HepG2 (cell line): ENCODE measurements at regions not wholly inside any gene's neighbourhood (a gene's known extent, or its start where the extent isn't known, plus 50 kb on each side); places are given as distances from the start of the nearest gene placed in this dataset.

Source experiments
- ATAC-seq: fragments of 200-7000 bp; cut with Tn5 transposase; 3 replicates; pipeline ENCODE4 v1.9.1; 2020; ENCODE audit warnings: mild to moderate bottlenecking, moderate library complexity
- BruUV-seq: library from RNA; stranded (reverse); fragments of 400-500 nt; replicated peaks from 2 replicates; lab custom pipeline; 2021; lab: Mats Ljungman, UMichigan
- CTCF ChIA-PET: fragments of 300-600 bp; formaldehyde crosslinking; extraction: SDS; loops from one replicate; lab custom pipeline; 2021; ENCODE audit warnings: low total read pairs, inconsistent platforms, low intra/inter-chr PET ratio; lab: Yijun Ruan, JAX
- POLR2A ChIA-PET: fragments of 350-600 bp; sonication (Branson Sonifier 250); formaldehyde crosslinking; loops from one replicate; lab custom pipeline; 2020; ENCODE audit warnings: antibody characterized with exemption, inconsistent platforms; lab: Yijun Ruan, JAX
- DNase-seq: peaks from one replicate; pipeline ENCODE4 v3.0.0-alpha.2; 2015; ENCODE audit warnings: low spot score
- FAIRE-seq: peaks from 3 replicates; lab custom pipeline; 2011; peaks lifted over from hg19 to GRCh38; lab: Jason Lieb, UNC
- H2AFZ ChIP-seq: one replicate; pipeline ENCODE4 v1.6.1; 2011; ENCODE audit warnings: low read length, inconsistent platforms
- H3K27ac ChIP-seq: fragments of 300-600 bp; 3 replicates; pipeline ENCODE4 v1.8.0; 2011; ENCODE audit warnings: mixed run types, mild to moderate bottlenecking, mixed read lengths, low read length, inconsistent platforms; ENCODE audit not compliant: insufficient read depth; ENCODE audit errors: extremely low read length
- H3K27me3 ChIP-seq, 2 experiments: fragments of 200-600 bp in 1 of 2; 2 replicates in 1 of 2; 3 replicates in 1 of 2; pipeline versions ENCODE4 v1.6.0 to v1.8.0; 2011; ENCODE audit warnings: low read length in 2 of 2, mild to moderate bottlenecking in 2 of 2, moderate library complexity in 2 of 2, inconsistent platforms in 1 of 2; ENCODE audit not compliant: insufficient read depth in 2 of 2, control insufficient read depth in 1 of 2
- H3K36me3 ChIP-seq, 2 experiments: fragments of 200-600 bp in 1 of 2; replicated peaks in 1 of 2; 2 replicates in 1 of 2; 3 replicates in 1 of 2; pipeline versions ENCODE4 v1.5.1 to v1.8.0; 2011; ENCODE audit warnings: low read length in 2 of 2, inconsistent platforms in 1 of 2; ENCODE audit not compliant: insufficient read depth in 2 of 2, control insufficient read depth in 1 of 2
- H3K4me1 ChIP-seq: 2 replicates; pipeline ENCODE4 v1.5.1; 2012; ENCODE audit warnings: low read length, inconsistent platforms; ENCODE audit not compliant: insufficient read depth
- H3K4me2 ChIP-seq: 2 replicates; pipeline ENCODE4 v1.6.0; 2011; ENCODE audit warnings: low read depth, low read length, inconsistent platforms
- H3K4me3 ChIP-seq, 3 experiments: fragments of 200-600 bp in 1 of 3; sonication (generic), shearing (Covaris generic) in 1 of 3; replicated peaks in 1 of 3; 2 replicates each; pipeline ENCODE4 v1.5.1; 2011 to 2016; ENCODE audit warnings: low read length in 3 of 3, inconsistent platforms in 2 of 3, low read depth in 2 of 3, mild to moderate bottlenecking in 2 of 3, control low read depth in 1 of 3, mixed read lengths in 1 of 3; ENCODE audit not compliant: insufficient read depth in 1 of 3
- H3K79me2 ChIP-seq: one replicate; pipeline ENCODE4 v1.6.1; 2011; ENCODE audit warnings: low read length, inconsistent platforms; ENCODE audit not compliant: insufficient read depth
- H3K9ac ChIP-seq: 2 replicates; pipeline ENCODE4 v1.6.0; 2011; ENCODE audit warnings: mild to moderate bottlenecking, low read depth, low read length, inconsistent platforms; ENCODE audit not compliant: insufficient read depth
- H3K9me3 ChIP-seq: 2 replicates; pipeline ENCODE4 v1.5.1; 2012; ENCODE audit warnings: mild to moderate bottlenecking, low read length
- H4K20me1 ChIP-seq: 2 replicates; pipeline ENCODE4 v1.6.0; 2011; ENCODE audit warnings: inconsistent platforms, mild to moderate bottlenecking, low read length, moderate library complexity; ENCODE audit not compliant: insufficient read depth
- FOXP1 ChIP-seq, 2 experiments: fragments of 450-650 bp in 1 of 2; IDR thresholded peaks; 2 replicates each; pipeline ENCODE4 v1.6.1; 2017 to 2018; ENCODE audit warnings: antibody characterized with exemption in 1 of 2
- HOXA3 ChIP-seq: sonication (generic); formaldehyde crosslinking; IDR thresholded peaks from 2 replicates; pipeline ENCODE4 v1.5.0; 2020; ENCODE audit warnings: missing genetic modification reagents
- NCOA2 ChIP-seq: sonication (generic); formaldehyde crosslinking; IDR thresholded peaks from 2 replicates; pipeline ENCODE4 v1.8.0; 2022; ENCODE audit warnings: inconsistent platforms
- SOX13 ChIP-seq, 3 experiments: fragments of 450-650 bp in 1 of 3; sonication (generic) in 1 of 3; formaldehyde crosslinking in 1 of 3; IDR thresholded peaks in 2 of 3; conservative IDR thresholded peaks in 1 of 3; 2 replicates each; pipeline versions ENCODE4 v1.5.0 to v1.6.1; 2016 to 2020; ENCODE audit warnings: antibody characterized with exemption in 1 of 3, mild to moderate bottlenecking in 1 of 3, missing compliant biosample characterization in 1 of 3, missing genetic modification reagents in 1 of 3, moderate library complexity in 1 of 3
- SOX5 ChIP-seq: IDR thresholded peaks from 2 replicates; pipeline ENCODE4 v1.6.1; 2016; ENCODE audit warnings: borderline replicate concordance
- SOX6 ChIP-seq, 2 experiments: fragments of 450-650 bp in 1 of 2; sonication (generic) in 1 of 2; formaldehyde crosslinking in 1 of 2; IDR thresholded peaks; 2 replicates each; pipeline versions ENCODE4 v1.4.0 to v1.6.1; 2017 to 2020; ENCODE audit warnings: antibody characterized with exemption in 1 of 2, mild to moderate bottlenecking in 1 of 2, missing genetic modification reagents in 1 of 2
- TOPORS ChIP-seq: sonication (generic); formaldehyde crosslinking; IDR thresholded peaks from 2 replicates; pipeline ENCODE4 v1.8.0; 2023; ENCODE audit warnings: mild to moderate bottlenecking, missing genetic modification reagents
- WGBS: methylation state at CpG from one replicate; pipeline ENCODE4 v1.1.6; 2017; ENCODE audit warnings: low lambda C conversion rate; 5-methylcytosine and 5-hydroxymethylcytosine counted together
- in situ Hi-C: cut with HindIII; loops from 2 replicates; pipeline ENCODE4 v1.10.0; 2017; ENCODE audit warnings: low pct_unique_long_range_greater_than_20kb; ENCODE audit not compliant: extremely low pct_ligation_motif_present
- intact Hi-C: fragments of 100-400 bp; cut with micrococcal nuclease; formaldehyde crosslinking; loops from one replicate; pipeline ENCODE4 v1.10.0; 2022; ENCODE audit not compliant: unreplicated experiment
- TF ChIP-seq, protein P1 (sequence below): IDR thresholded peaks from 2 replicates; pipeline ENCODE4 v1.4.0; 2020; ENCODE audit warnings: mild to moderate bottlenecking, missing genetic modification reagents

- ChIA-PET POLR2A (no interaction called here), CTCF (no interaction called here)
- FAIRE-seq, result no peak
Measured at GRCh38 chr3:40669176-40669575, 144.4 kb downstream of the ZNF621 start.

More at GRCh38 chr3:40669176-40669575, 144.4 kb downstream of the ZNF621 start:
- ATAC-seq (peak; percentile 67), DNase-seq (peak; percentile 29)
- 17% methylated on average over 5 of the region's 5 CpGs for WGBS
- H3K27ac ChIP-seq, result no peak overlapping the region
- no TSS peak for BruUV-seq
- no peak overlapping the region for H3K4me3 ChIP-seq
- H3K4me1 ChIP-seq, result peaks cover 12% of the 10 kb centered on the region
- no peaks in the 10 kb centered on the region for H3K9me3 ChIP-seq
- peak overlapping the region; percentile 13 for H3K4me2 ChIP-seq
- intact Hi-C loops (no loop called here), in situ Hi-C loops (no loop called here)
- no peaks in the 10 kb centered on the region for H3K36me3 ChIP-seq
- TF ChIP-seq HOXA3, result no peak
- no peak for TF ChIP-seq TOPORS
- no peak for TF ChIP-seq FOXP1 (IDR thresholded peaks at IDR 0.05)
- peak; percentile 50; the same call in 1 of the 2 replicates for TF ChIP-seq FOXP1 (CRISPR knock-in tag; IDR thresholded peaks at IDR 0.05)
- TF ChIP-seq SOX5 (CRISPR knock-in tag), result peak; percentile 67; the same call in 1 of the 2 replicates
- TF ChIP-seq SOX6 (IDR thresholded peaks at IDR 0.05), result no peak
- peak; percentile 58 for TF ChIP-seq SOX6 (CRISPR knock-in tag; IDR thresholded peaks at IDR 0.05)
- no peak for TF ChIP-seq NCOA2
- no peak for TF ChIP-seq SOX13 (IDR thresholded peaks at IDR 0.05)
- peak in 1 of 2 experiments; percentile 65; a peak in 2 of 4 replicates for TF ChIP-seq SOX13 (CRISPR knock-in tag; conservative IDR thresholded peaks at IDR 0.05 in 1 of 2, IDR thresholded peaks at IDR 0.05 in 1 of 2)
- TF ChIP-seq, protein P1, sequence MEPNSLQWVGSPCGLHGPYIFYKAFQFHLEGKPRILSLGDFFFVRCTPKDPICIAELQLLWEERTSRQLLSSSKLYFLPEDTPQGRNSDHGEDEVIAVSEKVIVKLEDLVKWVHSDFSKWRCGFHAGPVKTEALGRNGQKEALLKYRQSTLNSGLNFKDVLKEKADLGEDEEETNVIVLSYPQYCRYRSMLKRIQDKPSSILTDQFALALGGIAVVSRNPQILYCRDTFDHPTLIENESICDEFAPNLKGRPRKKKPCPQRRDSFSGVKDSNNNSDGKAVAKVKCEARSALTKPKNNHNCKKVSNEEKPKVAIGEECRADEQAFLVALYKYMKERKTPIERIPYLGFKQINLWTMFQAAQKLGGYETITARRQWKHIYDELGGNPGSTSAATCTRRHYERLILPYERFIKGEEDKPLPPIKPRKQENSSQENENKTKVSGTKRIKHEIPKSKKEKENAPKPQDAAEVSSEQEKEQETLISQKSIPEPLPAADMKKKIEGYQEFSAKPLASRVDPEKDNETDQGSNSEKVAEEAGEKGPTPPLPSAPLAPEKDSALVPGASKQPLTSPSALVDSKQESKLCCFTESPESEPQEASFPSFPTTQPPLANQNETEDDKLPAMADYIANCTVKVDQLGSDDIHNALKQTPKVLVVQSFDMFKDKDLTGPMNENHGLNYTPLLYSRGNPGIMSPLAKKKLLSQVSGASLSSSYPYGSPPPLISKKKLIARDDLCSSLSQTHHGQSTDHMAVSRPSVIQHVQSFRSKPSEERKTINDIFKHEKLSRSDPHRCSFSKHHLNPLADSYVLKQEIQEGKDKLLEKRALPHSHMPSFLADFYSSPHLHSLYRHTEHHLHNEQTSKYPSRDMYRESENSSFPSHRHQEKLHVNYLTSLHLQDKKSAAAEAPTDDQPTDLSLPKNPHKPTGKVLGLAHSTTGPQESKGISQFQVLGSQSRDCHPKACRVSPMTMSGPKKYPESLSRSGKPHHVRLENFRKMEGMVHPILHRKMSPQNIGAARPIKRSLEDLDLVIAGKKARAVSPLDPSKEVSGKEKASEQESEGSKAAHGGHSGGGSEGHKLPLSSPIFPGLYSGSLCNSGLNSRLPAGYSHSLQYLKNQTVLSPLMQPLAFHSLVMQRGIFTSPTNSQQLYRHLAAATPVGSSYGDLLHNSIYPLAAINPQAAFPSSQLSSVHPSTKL (CRISPR knock-in tag), result 0 out of 2 replicates have a peak, but pooled peaks have one; percentile 23
- H2AFZ ChIP-seq, result no peak overlapping the region
- no peak overlapping the region for H3K9ac ChIP-seq
- no peaks in the 10 kb centered on the region for H3K79me2 ChIP-seq
- no peaks in the 10 kb centered on the region for H4K20me1 ChIP-seq
- no peaks in the 10 kb centered on the region for H3K27me3 ChIP-seq
